Stimulated activated CD4-positive, alpha-beta T cell treated with anti-CD3 and anti-CD28 coated beads, Interleukin-12 subunit alpha, Interleukin-12 subunit beta, amount 100 ng/mL, for 24 hours (primary cell): ENCODE measurements at regions not wholly inside any gene's neighbourhood (a gene's known extent, or its start where the extent isn't known, plus 50 kb on each side); places are given as distances from the start of the nearest gene placed in this dataset.

ENCODE experiments used
- DNase-seq, 2 experiments: peaks; one replicate each; pipeline ENCODE4 v3.0.0-alpha.2; 2020; ENCODE audit warnings: low read depth in 2 of 2

GRCh38 chr13:80132741-80133601, 208.0 kb downstream of the SPRY2 start:
- no peak for DNase-seq

- no peak for DNase-seq
Observed at GRCh38 chr13:80131204-80131603, 209.7 kb downstream of the SPRY2 start.

- no peak for DNase-seq
Observed at GRCh38 chr13:80126389-80127068, 214.4 kb downstream of the SPRY2 start.

GRCh38 chr13:80123945-80124344, 217.0 kb downstream of the SPRY2 start:
- no peak for DNase-seq

GRCh38 chr13:80121038-80121437, 219.9 kb downstream of the SPRY2 start:
- no peak for DNase-seq

- DNase-seq: no peak
Observed at GRCh38 chr13:80118506-80118905, 222.4 kb downstream of the SPRY2 start.

- no peak for DNase-seq
Observed at GRCh38 chr13:80118099-80118498, 222.8 kb downstream of the SPRY2 start.

- no peak for DNase-seq
Observed at GRCh38 chr13:80117515-80117914, 223.4 kb downstream of the SPRY2 start.

- no peak for DNase-seq
Observed at GRCh38 chr13:80116107-80116506, 224.8 kb downstream of the SPRY2 start.

- no peak for DNase-seq
Observed at GRCh38 chr13:80115616-80116015, 225.3 kb downstream of the SPRY2 start.

- no peak for DNase-seq
Observed at GRCh38 chr13:80113714-80114454, 227.0 kb downstream of the SPRY2 start.

GRCh38 chr13:80109303-80109702, 231.6 kb downstream of the SPRY2 start:
- no peak for DNase-seq

- DNase-seq: no peak
Observed at GRCh38 chr13:80105350-80105749, 235.6 kb downstream of the SPRY2 start.

- no peak for DNase-seq
Observed at GRCh38 chr13:80101040-80101439, 239.9 kb downstream of the SPRY2 start.

GRCh38 chr13:80100636-80101035, 240.3 kb downstream of the SPRY2 start:
- no peak for DNase-seq

- no peak for DNase-seq
Observed at GRCh38 chr13:80097561-80097960, 243.4 kb downstream of the SPRY2 start.

GRCh38 chr13:80096383-80096782, 244.5 kb downstream of the SPRY2 start:
- no peak for DNase-seq

GRCh38 chr13:80094526-80094925, 246.4 kb downstream of the SPRY2 start:
- DNase-seq: no peak

- DNase-seq: no peak
Observed at GRCh38 chr13:80093888-80094287, 247.0 kb downstream of the SPRY2 start.

GRCh38 chr13:80086304-80086721, 254.6 kb downstream of the SPRY2 start:
- DNase-seq: no peak

GRCh38 chr13:80083853-80084676, 256.9 kb downstream of the SPRY2 start:
- DNase-seq: no peak
